ENCODE measurements at regions not wholly inside any gene's neighbourhood (a gene's known extent, or its start where the extent isn't known, plus 50 kb on each side); places are given as distances from the start of the nearest gene placed in this dataset.

DNA sequence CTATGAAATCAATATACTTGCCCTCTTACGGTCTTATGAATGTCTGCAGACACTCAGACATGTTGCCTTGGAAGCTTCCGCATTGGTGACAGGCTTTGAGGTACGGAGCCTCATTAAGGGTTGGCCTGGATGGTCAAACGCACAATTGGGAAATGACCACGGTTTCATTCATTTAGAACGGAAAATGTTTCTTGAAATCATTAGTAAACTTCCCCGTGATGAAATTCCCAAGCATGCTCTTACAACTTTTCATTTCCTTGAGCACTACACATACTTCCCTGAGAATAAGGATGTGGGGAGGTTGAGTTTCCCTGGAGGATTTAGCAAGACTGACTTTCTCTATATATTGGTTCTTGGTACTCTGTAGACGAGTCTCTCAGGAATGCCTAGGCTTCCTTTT, 146.3 kb downstream of the HLX start:
- TF ChIP-seq, protein P1, sequence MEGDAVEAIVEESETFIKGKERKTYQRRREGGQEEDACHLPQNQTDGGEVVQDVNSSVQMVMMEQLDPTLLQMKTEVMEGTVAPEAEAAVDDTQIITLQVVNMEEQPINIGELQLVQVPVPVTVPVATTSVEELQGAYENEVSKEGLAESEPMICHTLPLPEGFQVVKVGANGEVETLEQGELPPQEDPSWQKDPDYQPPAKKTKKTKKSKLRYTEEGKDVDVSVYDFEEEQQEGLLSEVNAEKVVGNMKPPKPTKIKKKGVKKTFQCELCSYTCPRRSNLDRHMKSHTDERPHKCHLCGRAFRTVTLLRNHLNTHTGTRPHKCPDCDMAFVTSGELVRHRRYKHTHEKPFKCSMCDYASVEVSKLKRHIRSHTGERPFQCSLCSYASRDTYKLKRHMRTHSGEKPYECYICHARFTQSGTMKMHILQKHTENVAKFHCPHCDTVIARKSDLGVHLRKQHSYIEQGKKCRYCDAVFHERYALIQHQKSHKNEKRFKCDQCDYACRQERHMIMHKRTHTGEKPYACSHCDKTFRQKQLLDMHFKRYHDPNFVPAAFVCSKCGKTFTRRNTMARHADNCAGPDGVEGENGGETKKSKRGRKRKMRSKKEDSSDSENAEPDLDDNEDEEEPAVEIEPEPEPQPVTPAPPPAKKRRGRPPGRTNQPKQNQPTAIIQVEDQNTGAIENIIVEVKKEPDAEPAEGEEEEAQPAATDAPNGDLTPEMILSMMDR (IDR thresholded peaks at IDR 0.05 in 8 of 11, conservative IDR thresholded peaks at IDR 0.05 in 3 of 11) = no peak
- TF ChIP-seq POLR2A (IDR thresholded peaks at IDR 0.05) = no peak

Data from spleen (tissue), 7 donors.